H1 (cell line): ENCODE measurements at regions not wholly inside any gene's neighbourhood (a gene's known extent, or its start where the extent isn't known, plus 50 kb on each side); places are given as distances from the start of the nearest gene placed in this dataset.

Source experiments
- CHD7 ChIP-seq: fragments of 300-600 bp; sonication (generic); IDR thresholded peaks from 2 replicates; pipeline ENCODE4 v1.7.1; 2012; ENCODE audit warnings: low read length, moderate library complexity, mild to moderate bottlenecking, inconsistent platforms; ENCODE audit not compliant: insufficient replicate concordance
- HDAC2 ChIP-seq, 2 experiments: fragments of 300-600 bp in 1 of 2; sonication (generic) in 1 of 2; IDR thresholded peaks; 2 replicates each; pipeline ENCODE4 v1.6.1; 2011 to 2012; ENCODE audit warnings: low read depth in 2 of 2, low read length in 2 of 2, mild to moderate bottlenecking in 2 of 2, moderate library complexity in 2 of 2, borderline replicate concordance in 1 of 2, inconsistent platforms in 1 of 2
- HDAC6 ChIP-seq: IDR thresholded peaks from one replicate; pipeline ENCODE4 v1.7.1; 2012; ENCODE audit warnings: low read depth, mild to moderate bottlenecking, inconsistent platforms, low read length, moderate library complexity
- KDM1A ChIP-seq: fragments of 200-600, 300-600 bp; sonication (generic); IDR thresholded peaks from 2 replicates; pipeline ENCODE4 v1.7.1; 2016; ENCODE audit warnings: mild to moderate bottlenecking, low read length, borderline replicate concordance
- USF2 ChIP-seq: IDR thresholded peaks from 2 replicates; pipeline ENCODE4 v1.6.1; 2011; ENCODE audit warnings: low read length, improper control_type of control experiment

GRCh38 chr10:57809961-57810360 lies 457.7 kb downstream of the IPMK start (continued):
- TF ChIP-seq CHD7 (no peak), USF2 (no peak), HDAC6 (no peak), KDM1A (no peak), HDAC2 (IDR thresholded peaks at IDR 0.05; ENCODE audit: borderline replicate concordance in 1 of 2, low read depth in 2 of 2, low read length in 2 of 2) (no peak)
- TF ChIP-seq, all 59 proteins: peak for 0
